Caco-2 (cell line): ENCODE measurements at regions not wholly inside any gene's neighbourhood (a gene's known extent, or its start where the extent isn't known, plus 50 kb on each side); places are given as distances from the start of the nearest gene placed in this dataset. TPM values are rescaled to one million over a fixed set of nuclear protein-coding genes. Genes with fewer than 3 reads are reported as not detected.

ENCODE experiments used
- BruUV-seq: library from RNA; stranded (reverse); fragments of 400-500 nt; replicated peaks from 2 replicates; lab custom pipeline; 2021; lab: Mats Ljungman, UMichigan
- CTCF ChIA-PET: fragments of 300-600 bp; sonication (Branson Sonifier 250); formaldehyde crosslinking; loops from one replicate; lab custom pipeline; 2022; ENCODE audit warnings: antibody characterized with exemption; lab: Charles Lee
- POLR2A ChIA-PET: fragments of 300-600 bp; sonication (Branson Sonifier 250); formaldehyde crosslinking; loops from one replicate; lab custom pipeline; 2022; ENCODE audit warnings: antibody characterized with exemption; lab: Charles Lee
- DNase-seq, 2 experiments: peaks; one replicate each; pipeline versions ENCODE4 v3.0.0 to v3.0.0-alpha.2; 2020 to 2022
- H3K27me3 ChIP-seq: replicated peaks from 2 replicates; pipeline ENCODE4 v1.6.0; 2011; ENCODE audit warnings: low read length; ENCODE audit not compliant: control insufficient read depth, insufficient read depth
- H3K36me3 ChIP-seq: 2 replicates; pipeline ENCODE4 v1.5.1; 2011; ENCODE audit warnings: low read length; ENCODE audit not compliant: control insufficient read depth, insufficient read depth
- H3K4me1 ChIP-seq: fragments of 250-450 bp; sonication (Bioruptor Pico); 2 replicates; pipeline ENCODE4 v1.5.1; 2020; ENCODE audit warnings: mild to moderate bottlenecking
- H3K4me3 ChIP-seq: 2 replicates; pipeline ENCODE4 v1.5.1; 2011; ENCODE audit warnings: low read depth, mild to moderate bottlenecking, control low read depth, low read length
- H3K9me3 ChIP-seq: fragments of 250-450 bp; sonication (Bioruptor Pico); 2 replicates; pipeline ENCODE4 v1.5.1; 2020; ENCODE audit warnings: mild to moderate bottlenecking, moderate library complexity
- H3K27ac Mint-ChIP-seq: one replicate; pipeline ENCODE4 v1.8.0; 2022; ENCODE audit warnings: mixed read lengths; ENCODE audit not compliant: unreplicated experiment
- H3K27me3 Mint-ChIP-seq: one replicate; pipeline ENCODE4 v1.8.0; 2022; ENCODE audit warnings: mixed read lengths; ENCODE audit not compliant: insufficient read depth, unreplicated experiment
- H3K36me3 Mint-ChIP-seq: one replicate; pipeline ENCODE4 v1.8.0; 2022; ENCODE audit warnings: mild to moderate bottlenecking, mixed read lengths; ENCODE audit not compliant: insufficient read depth, unreplicated experiment
- H3K4me1 Mint-ChIP-seq: one replicate; pipeline ENCODE4 v1.8.0; 2022; ENCODE audit warnings: low read depth, mixed read lengths; ENCODE audit not compliant: unreplicated experiment
- H3K4me3 Mint-ChIP-seq: one replicate; pipeline ENCODE4 v1.8.0; 2022; ENCODE audit warnings: mild to moderate bottlenecking, moderate library complexity, mixed read lengths; ENCODE audit not compliant: unreplicated experiment
- H3K9me3 Mint-ChIP-seq: one replicate; pipeline ENCODE4 v1.8.0; 2022; ENCODE audit warnings: mixed read lengths; ENCODE audit not compliant: unreplicated experiment
- intact Hi-C: fragments of 100-400 bp; cut with micrococcal nuclease; formaldehyde crosslinking; loops from one replicate; pipeline ENCODE4 v1.10.0; 2022; ENCODE audit not compliant: unreplicated experiment
- microRNA-seq: library from miRNA; unstranded; fragments of <30 nt; microRNA quantifications from one replicate; pipeline ENCODE4 v1.2.0, GENCODE V29; 2022
- TF ChIP-seq, protein P1 (sequence below), 2 experiments: fragments of 200-600 bp in 1 of 2; IDR thresholded peaks; 1 replicate in 1 of 2; 2 replicates in 1 of 2; pipeline versions ENCODE4 v1.5.1 to v1.8.0; 2011 to 2022; ENCODE audit warnings: antibody characterized with exemption in 1 of 2, control low read depth in 1 of 2, inconsistent platforms in 1 of 2, low read depth in 1 of 2, low read length in 1 of 2, mild to moderate bottlenecking in 1 of 2, moderate library complexity in 1 of 2; ENCODE audit not compliant: insufficient read depth in 1 of 2, severe bottlenecking in 1 of 2, unreplicated experiment in 1 of 2

DNA sequence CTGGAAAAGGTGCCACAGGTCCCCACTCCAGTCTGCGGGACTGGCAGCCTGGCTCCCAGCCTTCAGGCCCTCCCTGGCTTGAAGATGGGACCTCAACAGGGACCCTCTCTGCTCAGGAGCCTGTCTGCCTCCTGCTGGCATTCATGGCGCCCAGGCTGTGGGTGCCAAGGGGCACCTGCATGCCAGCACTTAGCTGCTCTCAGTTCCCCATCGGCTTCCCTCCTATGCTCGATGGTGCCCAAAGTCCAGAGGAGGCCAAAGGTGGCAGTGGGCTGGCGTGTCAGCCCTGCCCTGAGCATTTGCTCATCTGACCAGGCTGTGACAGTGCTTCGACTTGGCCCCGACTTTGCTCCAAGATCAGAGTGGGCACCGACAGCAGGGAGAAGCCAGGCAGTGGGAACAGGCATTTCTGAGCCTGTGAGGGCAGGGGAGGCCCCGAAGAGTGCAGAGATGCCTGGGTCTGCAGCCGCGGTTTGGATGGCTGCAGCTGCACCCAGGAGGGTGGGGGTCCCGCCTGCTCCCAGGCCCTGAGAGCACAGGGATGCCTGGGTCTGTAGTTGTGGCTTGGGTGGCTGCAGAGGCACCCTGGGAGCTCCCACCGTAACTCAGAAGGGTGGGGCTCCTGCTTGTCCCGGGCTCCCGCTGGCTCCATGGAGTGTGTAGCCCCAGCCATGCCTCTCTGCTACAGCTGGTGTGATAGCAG is 463.6 kb downstream of the TBC1D22A start:
- Mint-ChIP-seq H3K27me3 (peaks cover 20% of the 10 kb centered on the region), H3K4me3 (no peak overlapping the region), H3K9me3 (no peaks in the 10 kb centered on the region), H3K36me3 (no peaks in the 10 kb centered on the region), H3K4me1 (no peaks in the 10 kb centered on the region), H3K27ac (no peak overlapping the region)
- Histone ChIP-seq H3K27me3 (no peaks in the 10 kb centered on the region), H3K9me3 (no peaks in the 10 kb centered on the region; the same call in 1 of the 2 replicates), H3K4me3 (no peak overlapping the region), H3K36me3 (no peaks in the 10 kb centered on the region), H3K4me1 (no peaks in the 10 kb centered on the region)
- DNase-seq = no peak
- CTCF ChIA-PET = no interaction called here
- intact Hi-C loops = no loop called here
- POLR2A ChIA-PET = no interaction called here
- TF ChIP-seq, protein P1, sequence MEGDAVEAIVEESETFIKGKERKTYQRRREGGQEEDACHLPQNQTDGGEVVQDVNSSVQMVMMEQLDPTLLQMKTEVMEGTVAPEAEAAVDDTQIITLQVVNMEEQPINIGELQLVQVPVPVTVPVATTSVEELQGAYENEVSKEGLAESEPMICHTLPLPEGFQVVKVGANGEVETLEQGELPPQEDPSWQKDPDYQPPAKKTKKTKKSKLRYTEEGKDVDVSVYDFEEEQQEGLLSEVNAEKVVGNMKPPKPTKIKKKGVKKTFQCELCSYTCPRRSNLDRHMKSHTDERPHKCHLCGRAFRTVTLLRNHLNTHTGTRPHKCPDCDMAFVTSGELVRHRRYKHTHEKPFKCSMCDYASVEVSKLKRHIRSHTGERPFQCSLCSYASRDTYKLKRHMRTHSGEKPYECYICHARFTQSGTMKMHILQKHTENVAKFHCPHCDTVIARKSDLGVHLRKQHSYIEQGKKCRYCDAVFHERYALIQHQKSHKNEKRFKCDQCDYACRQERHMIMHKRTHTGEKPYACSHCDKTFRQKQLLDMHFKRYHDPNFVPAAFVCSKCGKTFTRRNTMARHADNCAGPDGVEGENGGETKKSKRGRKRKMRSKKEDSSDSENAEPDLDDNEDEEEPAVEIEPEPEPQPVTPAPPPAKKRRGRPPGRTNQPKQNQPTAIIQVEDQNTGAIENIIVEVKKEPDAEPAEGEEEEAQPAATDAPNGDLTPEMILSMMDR (IDR thresholded peaks at IDR 0.05; ENCODE audit: insufficient read depth in 1 of 2, low read depth in 1 of 2, low read length in 1 of 2, severe bottlenecking in 1 of 2, unreplicated experiment in 1 of 2) = no peak
- BruUV-seq = no TSS peak

DNA sequence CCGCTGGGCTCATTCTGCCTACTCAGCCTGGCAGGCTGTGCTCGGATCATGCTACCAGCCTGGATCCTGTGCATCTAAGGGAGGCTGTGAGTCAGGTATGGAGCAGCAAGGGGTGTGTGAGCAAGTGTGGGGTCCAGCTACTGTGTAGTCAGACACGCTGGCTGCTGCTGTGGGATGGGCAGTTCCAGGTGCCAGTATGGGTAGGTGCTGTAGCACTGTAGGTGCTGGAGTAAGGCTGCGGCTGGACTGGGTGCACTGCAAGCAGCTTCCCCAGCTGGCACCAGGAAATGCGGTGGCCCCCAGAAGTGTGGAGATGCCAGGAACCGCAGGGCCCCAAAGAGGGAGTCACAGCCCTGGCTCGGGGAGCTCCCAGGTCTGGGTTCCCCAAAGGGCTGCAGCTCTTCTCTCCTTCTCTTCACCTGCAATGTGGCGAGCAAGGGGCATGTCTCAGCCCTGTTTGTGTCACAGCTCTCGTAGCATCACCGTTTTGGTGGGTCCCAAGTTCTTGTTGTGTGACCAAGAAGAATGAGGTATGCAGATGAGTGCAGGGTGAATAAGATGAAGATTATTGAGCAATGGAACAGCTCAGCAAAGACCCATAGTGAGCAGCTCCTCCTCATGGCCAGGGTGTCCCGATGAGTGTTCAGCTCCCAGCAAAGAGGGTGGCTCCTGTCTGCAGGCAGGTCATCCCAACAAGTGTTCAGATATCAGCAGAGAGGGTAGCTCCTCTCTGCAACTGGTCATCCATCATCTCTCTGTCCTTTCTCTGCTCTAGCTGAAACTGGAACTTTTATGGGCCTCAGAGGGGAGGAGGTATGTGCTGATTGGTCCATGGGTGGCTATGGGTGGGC is 462.9 kb downstream of the TBC1D22A start:
- BruUV-seq = no TSS peak
- H3K27me3 ChIP-seq = no peaks in the 10 kb centered on the region
- H3K27ac Mint-ChIP-seq = no peak overlapping the region
- CTCF ChIA-PET = no interaction called here
- no peaks in the 10 kb centered on the region; the same call in 1 of the 2 replicates for H3K9me3 ChIP-seq
- H3K4me3 Mint-ChIP-seq = no peak overlapping the region
- intact Hi-C loops = no loop called here
- no peak overlapping the region for H3K4me3 ChIP-seq
- no peaks in the 10 kb centered on the region for H3K4me1 Mint-ChIP-seq
- no peak for DNase-seq
- POLR2A ChIA-PET = no interaction called here
- peaks cover 17% of the 10 kb centered on the region for H3K27me3 Mint-ChIP-seq
- H3K9me3 Mint-ChIP-seq = no peaks in the 10 kb centered on the region
- H3K36me3 Mint-ChIP-seq = no peaks in the 10 kb centered on the region
- no peaks in the 10 kb centered on the region for H3K36me3 ChIP-seq
- TF ChIP-seq, protein P1 (IDR thresholded peaks at IDR 0.05; ENCODE audit: insufficient read depth in 1 of 2, low read depth in 1 of 2, low read length in 1 of 2, severe bottlenecking in 1 of 2, unreplicated experiment in 1 of 2) = no peak
- no peaks in the 10 kb centered on the region for H3K4me1 ChIP-seq

Small RNA genes lying in the stretch of these regions (microRNA-seq; reads per million reads assigned to microRNA genes)
- gene MIR3201 (not detected), gene MIR3667 (not detected), gene MIR4535 (not detected)
